Activated T-cell treated with anti-CD3 and anti-CD28 coated beads, Interleukin-2, amount 50 U/mL, for 48 hours (primary cell): ENCODE measurements at regions not wholly inside any gene's neighbourhood (a gene's known extent, or its start where the extent isn't known, plus 50 kb on each side); places are given as distances from the start of the nearest gene placed in this dataset.

Source experiments
- DNase-seq, 2 experiments: peaks; one replicate each; pipeline ENCODE4 v3.0.0-alpha.2; 2020

- DNase-seq = no peak
Observed at GRCh38 chr12:132424811-132425210, 65.1 kb upstream of the FBRSL1 start.

GRCh38 chr12:132423820-132424645 is 65.9 kb upstream of the FBRSL1 start:
- DNase-seq = no peak

GRCh38 chr12:132423251-132423819 is 66.6 kb upstream of the FBRSL1 start:
- no peak for DNase-seq

- DNase-seq = no peak
Observed at GRCh38 chr12:132422381-132423043, 67.4 kb upstream of the FBRSL1 start.

- no peak for DNase-seq
Observed at GRCh38 chr12:132422040-132422380, 67.9 kb upstream of the FBRSL1 start.

- DNase-seq = no peak
Observed at GRCh38 chr12:132419631-132420246, 70.2 kb upstream of the FBRSL1 start.

- no peak for DNase-seq
Observed at GRCh38 chr12:132418393-132418925, 71.5 kb upstream of the FBRSL1 start.

GRCh38 chr12:132417741-132418140 is 72.2 kb upstream of the FBRSL1 start:
- DNase-seq = no peak

GRCh38 chr12:132416827-132417226 is 73.1 kb upstream of the FBRSL1 start:
- DNase-seq = no peak

GRCh38 chr12:132416121-132416673 is 73.8 kb upstream of the FBRSL1 start:
- DNase-seq = no peak

GRCh38 chr12:132415327-132416120 is 74.4 kb upstream of the FBRSL1 start:
- DNase-seq = no peak

- peak; percentile 83 to 85 for DNase-seq
Observed at GRCh38 chr12:132414634-132415326, 75.2 kb upstream of the FBRSL1 start.

- DNase-seq = peak; percentile 45 to 57
Observed at GRCh38 chr12:132413931-132414588, 75.9 kb upstream of the FBRSL1 start.

GRCh38 chr12:132411457-132411856 is 78.5 kb upstream of the FBRSL1 start:
- DNase-seq = no peak

GRCh38 chr12:132410849-132411248 is 79.1 kb upstream of the FBRSL1 start:
- DNase-seq = no peak

- DNase-seq = no peak
Observed at GRCh38 chr12:132410296-132410625, 79.7 kb upstream of the FBRSL1 start.

GRCh38 chr12:132409495-132410295 is 80.3 kb upstream of the FBRSL1 start:
- DNase-seq = no peak

- no peak for DNase-seq
Observed at GRCh38 chr12:132408626-132409494, 79.5 kb upstream of the GALNT9 start.

GRCh38 chr12:132407992-132408391 is 78.6 kb upstream of the GALNT9 start:
- no peak for DNase-seq
